ENCODE measurements at regions not wholly inside any gene's neighbourhood (a gene's known extent, or its start where the extent isn't known, plus 50 kb on each side); places are given as distances from the start of the nearest gene placed in this dataset.

DNA sequence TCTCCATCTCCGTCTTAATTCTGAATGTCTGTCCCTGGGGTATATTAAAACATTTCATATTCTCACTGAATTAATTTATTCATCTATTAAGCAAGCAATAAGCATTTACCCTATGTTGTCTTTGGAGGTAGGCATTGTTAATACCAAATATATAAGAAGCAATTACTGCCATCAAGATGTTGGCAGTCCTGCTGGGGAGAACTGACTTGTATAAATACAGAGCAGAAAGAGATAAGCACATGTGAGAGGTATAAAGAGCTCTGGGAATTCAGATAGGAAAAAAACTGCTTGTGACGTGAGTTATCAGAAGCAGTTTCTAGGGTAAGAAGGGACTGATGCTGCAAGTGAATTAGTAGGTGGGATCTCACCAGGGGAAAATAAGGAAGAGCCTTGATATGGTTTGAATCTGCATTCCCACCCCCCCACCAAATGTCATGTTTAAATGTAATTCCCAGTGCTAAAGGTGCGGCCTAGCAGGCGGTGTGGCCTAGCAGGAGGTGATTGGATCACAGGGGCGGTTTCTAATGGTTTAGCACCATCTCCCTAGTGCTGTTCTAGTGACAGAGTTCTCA lies 286.8 kb downstream of the RAD51AP2 start:
- no peak for TF ChIP-seq EZH2phosphoT487 (IDR thresholded peaks at IDR 0.05; ENCODE audit: low read depth)
- TF ChIP-seq, protein P1, sequence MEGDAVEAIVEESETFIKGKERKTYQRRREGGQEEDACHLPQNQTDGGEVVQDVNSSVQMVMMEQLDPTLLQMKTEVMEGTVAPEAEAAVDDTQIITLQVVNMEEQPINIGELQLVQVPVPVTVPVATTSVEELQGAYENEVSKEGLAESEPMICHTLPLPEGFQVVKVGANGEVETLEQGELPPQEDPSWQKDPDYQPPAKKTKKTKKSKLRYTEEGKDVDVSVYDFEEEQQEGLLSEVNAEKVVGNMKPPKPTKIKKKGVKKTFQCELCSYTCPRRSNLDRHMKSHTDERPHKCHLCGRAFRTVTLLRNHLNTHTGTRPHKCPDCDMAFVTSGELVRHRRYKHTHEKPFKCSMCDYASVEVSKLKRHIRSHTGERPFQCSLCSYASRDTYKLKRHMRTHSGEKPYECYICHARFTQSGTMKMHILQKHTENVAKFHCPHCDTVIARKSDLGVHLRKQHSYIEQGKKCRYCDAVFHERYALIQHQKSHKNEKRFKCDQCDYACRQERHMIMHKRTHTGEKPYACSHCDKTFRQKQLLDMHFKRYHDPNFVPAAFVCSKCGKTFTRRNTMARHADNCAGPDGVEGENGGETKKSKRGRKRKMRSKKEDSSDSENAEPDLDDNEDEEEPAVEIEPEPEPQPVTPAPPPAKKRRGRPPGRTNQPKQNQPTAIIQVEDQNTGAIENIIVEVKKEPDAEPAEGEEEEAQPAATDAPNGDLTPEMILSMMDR (IDR thresholded peaks at IDR 0.05; ENCODE audit: low read depth, low read length): no peak
